Spleen (tissue), 11 donors: ENCODE measurements at regions not wholly inside any gene's neighbourhood (a gene's known extent, or its start where the extent isn't known, plus 50 kb on each side); places are given as distances from the start of the nearest gene placed in this dataset.
A peak's percentile ranks its signal among the peaks of the same experiment; 100 is the strongest.

Experiments
- DNase-seq: peaks from one replicate; pipeline ENCODE4 v3.0.0-alpha.2; 2020
- H3K27ac ChIP-seq, 8 donors: fragments of 200-600 bp; sonication (generic) in 7 of 8; 1 replicate in 4 of 8; 2 replicates in 4 of 8; pipeline versions ENCODE4 v1.5.0 to v1.8.0; 2016 to 2021; ENCODE audit warnings: inconsistent platforms in 4 of 8, mild to moderate bottlenecking in 4 of 8, moderate library complexity in 1 of 8
- H3K27me3 ChIP-seq, 7 donors: fragments of 200-600 bp; sonication (generic) in 6 of 7; replicated peaks in 1 of 7; 1 replicate in 4 of 7; 2 replicates in 3 of 7; pipeline versions ENCODE4 v1.5.0 to v1.8.0; 2016 to 2021; ENCODE audit warnings: inconsistent platforms in 3 of 7, mild to moderate bottlenecking in 1 of 7
- H3K36me3 ChIP-seq, 6 donors: fragments of 200-600 bp; sonication (generic) in 5 of 6; 1 replicate in 4 of 6; 2 replicates in 2 of 6; pipeline versions ENCODE4 v1.5.0 to v1.8.0; 2016 to 2021; ENCODE audit warnings: inconsistent platforms in 2 of 6
- H3K4me1 ChIP-seq, 6 donors: fragments of 200-600 bp; sonication (generic) in 5 of 6; 1 replicate in 3 of 6; 2 replicates in 3 of 6; pipeline versions ENCODE4 v1.5.0 to v1.8.0; 2016 to 2021; ENCODE audit warnings: inconsistent platforms in 3 of 6
- H3K4me3 ChIP-seq, 8 donors: fragments of 200-600 bp; sonication (generic) in 7 of 8; 1 replicate in 4 of 8; 2 replicates in 4 of 8; pipeline versions ENCODE4 v1.5.0 to v1.8.0; 2016 to 2021; ENCODE audit warnings: inconsistent platforms in 4 of 8, mild to moderate bottlenecking in 4 of 8, moderate library complexity in 2 of 8
- H3K9me3 ChIP-seq, 8 donors: fragments of 200-600 bp; sonication (generic) in 7 of 8; 1 replicate in 4 of 8; 2 replicates in 4 of 8; pipeline versions ENCODE4 v1.5.0 to v1.8.0; 2016 to 2021; ENCODE audit warnings: inconsistent platforms in 4 of 8
- CTCF ChIP-seq, 11 experiments: fragments of 200-600 bp in 7 of 11; fragments of 450-650 bp in 4 of 11; sonication (generic) in 4 of 11; IDR thresholded peaks in 8 of 11; conservative IDR thresholded peaks in 3 of 11; 1 replicate in 7 of 11; 2 replicates in 4 of 11; pipeline versions ENCODE4 v1.4.0 to v1.8.0; 2016 to 2021; ENCODE audit warnings: antibody characterized with exemption in 11 of 11, inconsistent platforms in 4 of 11, mild to moderate bottlenecking in 1 of 11
- POLR2A ChIP-seq, 3 donors: fragments of 450-650 bp; IDR thresholded peaks; one replicate each; pipeline ENCODE4 v1.5.1; 2017; ENCODE audit warnings: antibody characterized with exemption in 3 of 3, mild to moderate bottlenecking in 1 of 3
- POLR2AphosphoS5 ChIP-seq, 3 donors: sonication (generic); formaldehyde crosslinking; IDR thresholded peaks; one replicate each; pipeline ENCODE4 v1.5.1; 2017; ENCODE audit warnings: antibody characterized with exemption in 3 of 3
- WGBS, 5 donors: extraction: QIAGEN DNeasy Blood & Tissue Kit in 3 of 5; methylation state at CpG; one replicate each; pipeline versions ENCODE4 v1.1.5 to v1.1.7; 2013 to 2018; 5-methylcytosine and 5-hydroxymethylcytosine counted together
- intact Hi-C: fragments of 100-400 bp; cut with DNase I; formaldehyde crosslinking; loops from one replicate; pipeline ENCODE4 v1.15.0; 2023; ENCODE audit warnings: low total_unique reads
- donor health status: healthy with polysubstance abuse.
- donor health status: DM: no; HTN: no; CAD: no; lungs with moderate emphysema.
- donor health status: DM: no; HTN: no; CAD: no.
- donor health status: Bipolar disorder and iron deficiency.
- donor health status: healthy.
- donor health status: DM: no; HTN: no; CAD: no.
- donor health status: DM: yes; HTN: yes; CAD: no.

GRCh38 chrX:92231391-92231790 is 452.2 kb downstream of the PCDH11X start:
- no peak for DNase-seq
- Histone ChIP-seq H3K27ac (no peak overlapping the region), H3K9me3 (no peaks in the 10 kb centered on the region), H3K36me3 (no peaks in the 10 kb centered on the region), H3K27me3 (no peaks in the 10 kb centered on the region), H3K4me1 (no peaks in the 10 kb centered on the region), H3K4me3 (no peak overlapping the region)
- WGBS, 5 donors: 68 to 78% (median 73%) methylated on average over 2 of the region's 2 CpGs
- intact Hi-C loops: no loop called here
- no peak for TF ChIP-seq POLR2AphosphoS5 (IDR thresholded peaks at IDR 0.05)
- TF ChIP-seq POLR2A (IDR thresholded peaks at IDR 0.05): no peak
- TF ChIP-seq CTCF (IDR thresholded peaks at IDR 0.05 in 8 of 11, conservative IDR thresholded peaks at IDR 0.05 in 3 of 11): no peak

- no peaks in the 10 kb centered on the region for H3K36me3 ChIP-seq
- H3K4me3 ChIP-seq: no peak overlapping the region
- no peaks in the 10 kb centered on the region for H3K4me1 ChIP-seq
- DNase-seq: no peak
- H3K9me3 ChIP-seq: no peaks in the 10 kb centered on the region
- 65 to 77% (median 70%) methylated on average over 3 of the region's 3 CpGs for WGBS, 5 donors
- intact Hi-C loops: no loop called here
- H3K27ac ChIP-seq: no peak overlapping the region
- peak in 2 of 11 experiments; percentile 25 to 37 for TF ChIP-seq CTCF (IDR thresholded peaks at IDR 0.05 in 8 of 11, conservative IDR thresholded peaks at IDR 0.05 in 3 of 11)
- TF ChIP-seq POLR2AphosphoS5 (IDR thresholded peaks at IDR 0.05): no peak
- no peaks in the 10 kb centered on the region for H3K27me3 ChIP-seq
Observed at GRCh38 chrX:92232182-92232581, 453.0 kb downstream of the PCDH11X start.

DNA sequence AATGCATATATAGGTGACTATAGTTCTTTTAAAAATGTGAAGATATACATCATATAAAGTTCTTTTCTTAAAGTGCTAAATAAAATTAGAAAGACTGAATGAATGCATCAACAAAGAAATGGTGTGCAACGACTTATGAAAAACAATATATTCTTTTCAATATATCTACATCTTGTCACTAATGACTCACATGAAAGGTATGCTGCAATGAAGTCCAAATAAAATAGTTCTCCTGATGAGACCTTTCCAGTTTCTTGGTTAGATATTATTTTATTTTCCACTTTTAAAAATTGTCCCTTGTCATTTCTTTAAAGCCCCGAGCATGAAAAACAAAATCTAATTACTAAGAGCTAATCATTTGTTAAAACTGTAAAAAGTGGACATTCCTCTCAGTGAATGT is 462.1 kb downstream of the PCDH11X start:
- no peak overlapping the region for H3K27ac ChIP-seq

GRCh38 chrX:92247076-92247475 is 467.9 kb downstream of the PCDH11X start:
- no peak for TF ChIP-seq CTCF (IDR thresholded peaks at IDR 0.05 in 8 of 11, conservative IDR thresholded peaks at IDR 0.05 in 3 of 11)
- TF ChIP-seq POLR2AphosphoS5 (IDR thresholded peaks at IDR 0.05): no peak
- TF ChIP-seq POLR2A (IDR thresholded peaks at IDR 0.05): no peak
- no peak for DNase-seq
- no peaks in the 10 kb centered on the region for H3K36me3 ChIP-seq
- no peak overlapping the region for H3K4me3 ChIP-seq
- H3K27me3 ChIP-seq: no peaks in the 10 kb centered on the region
- no peaks in the 10 kb centered on the region for H3K9me3 ChIP-seq
- no peaks in the 10 kb centered on the region for H3K4me1 ChIP-seq
- intact Hi-C loops: no loop called here
- no peak overlapping the region for H3K27ac ChIP-seq
- WGBS, 5 donors: 88 to 93% (median 92%) methylated on average over 2 of the region's 2 CpGs

More for the DNA sequence above, 462.1 kb downstream of the PCDH11X start:
- Histone ChIP-seq H3K36me3 (no peaks in the 10 kb centered on the region), H3K27me3 (no peaks in the 10 kb centered on the region), H3K4me3 (no peak overlapping the region), H3K4me1 (no peaks in the 10 kb centered on the region), H3K9me3 (no peaks in the 10 kb centered on the region)
- TF ChIP-seq POLR2AphosphoS5 (IDR thresholded peaks at IDR 0.05): no peak
- TF ChIP-seq POLR2A (IDR thresholded peaks at IDR 0.05): no peak
- no peak for TF ChIP-seq CTCF (IDR thresholded peaks at IDR 0.05 in 8 of 11, conservative IDR thresholded peaks at IDR 0.05 in 3 of 11)
- DNase-seq: no peak
- intact Hi-C loops: no loop called here
- WGBS, 5 donors: 72 to 78% (median 75%) methylated on average over 2 of the region's 2 CpGs
